ENCODE measurements at regions not wholly inside any gene's neighbourhood (a gene's known extent, or its start where the extent isn't known, plus 50 kb on each side); places are given as distances from the start of the nearest gene placed in this dataset.
"Not testable (repeated sequence)": the region's sequence is repeated elsewhere in the genome, so short reads cannot be mapped to it uniquely, and the experiment has no call there.

GRCh38 chr5:10894445-10895054 is 133.5 kb upstream of the DAP start:
- Mint-ChIP-seq H3K36me3 (ENCODE audit: low read depth) (no peaks in the 10 kb centered on the region), H3K27me3 (no peaks in the 10 kb centered on the region), H3K4me3 (no peak overlapping the region), H3K4me1 (no peaks in the 10 kb centered on the region), H3K27ac (no peak overlapping the region), H3K9me3 (ENCODE audit: low read depth) (peaks cover 4% of the 10 kb centered on the region)
- ATAC-seq (no peak), DNase-seq (no peak)
- POLR2A ChIA-PET, result no interaction called here
- intact Hi-C loops (cut with DNase I, micrococcal nuclease), result no loop called here
- CTCF ChIA-PET, result no interaction called here

GRCh38 chr5:10892911-10893215 is 131.8 kb upstream of the DAP start:
- intact Hi-C loops (cut with DNase I, micrococcal nuclease), result no loop called here
- Mint-ChIP-seq H3K36me3 (ENCODE audit: low read depth) (no peaks in the 10 kb centered on the region), H3K27ac (no peak overlapping the region), H3K4me1 (no peaks in the 10 kb centered on the region), H3K9me3 (ENCODE audit: low read depth) (peaks cover 4% of the 10 kb centered on the region), H3K27me3 (no peaks in the 10 kb centered on the region), H3K4me3 (no peak overlapping the region)
- DNase-seq, result no peak
- CTCF ChIA-PET, result interaction anchor here (0.7 kb wide), 1 partner anchor 97 kb away, joined by 3 read pairs; no protein-coding TSS in a partner anchor
- no peak for ATAC-seq
- POLR2A ChIA-PET, result no interaction called here

- ATAC-seq (no peak), DNase-seq (no peak)
- H3K9me3 Mint-ChIP-seq (ENCODE audit: low read depth), result peaks cover 4% of the 10 kb centered on the region
- no peaks in the 10 kb centered on the region for H3K4me1 Mint-ChIP-seq
- no peak overlapping the region for H3K27ac Mint-ChIP-seq
- POLR2A ChIA-PET, result no interaction called here
- no peaks in the 10 kb centered on the region for H3K36me3 Mint-ChIP-seq (ENCODE audit: low read depth)
- intact Hi-C loops (cut with DNase I, micrococcal nuclease), result no loop called here
- no peaks in the 10 kb centered on the region for H3K27me3 Mint-ChIP-seq
- no peak overlapping the region for H3K4me3 Mint-ChIP-seq
- CTCF ChIA-PET, result interaction anchor here (0.7 to 0.8 kb wide), 2 partner anchors 28 to 97 kb away, joined by 3 to 4 read pairs; no protein-coding TSS in a partner anchor
Observed at GRCh38 chr5:10892147-10892910, 131.3 kb upstream of the DAP start.

- ATAC-seq (no peak), DNase-seq (no peak)
- H3K36me3 Mint-ChIP-seq (ENCODE audit: low read depth), result no peaks in the 10 kb centered on the region
- peaks cover 4% of the 10 kb centered on the region for H3K9me3 Mint-ChIP-seq (ENCODE audit: low read depth)
- no peaks in the 10 kb centered on the region for H3K27me3 Mint-ChIP-seq
- intact Hi-C loops (cut with DNase I, micrococcal nuclease), result no loop called here
- H3K4me1 Mint-ChIP-seq, result no peaks in the 10 kb centered on the region
- no peak overlapping the region for H3K4me3 Mint-ChIP-seq
- POLR2A ChIA-PET, result interaction anchor here (0.6 kb wide), 1 partner anchor 155 kb away, joined by 5 read pairs; no protein-coding TSS in a partner anchor
- no peak overlapping the region for H3K27ac Mint-ChIP-seq
- CTCF ChIA-PET, result interaction anchor here (1.0 kb wide), 1 partner anchor 9 kb away, joined by 3 read pairs; no protein-coding TSS in a partner anchor
Observed at GRCh38 chr5:10891193-10891592, 130.2 kb upstream of the DAP start.

- H3K27me3 Mint-ChIP-seq, result peaks cover 3% of the 10 kb centered on the region
- ChIA-PET POLR2A (no interaction called here), CTCF (no interaction called here)
- no peak for ATAC-seq
- no peaks in the 10 kb centered on the region for H3K4me1 Mint-ChIP-seq
- H3K36me3 Mint-ChIP-seq (ENCODE audit: low read depth), result no peaks in the 10 kb centered on the region
- H3K4me3 Mint-ChIP-seq, result no peak overlapping the region
- H3K9me3 Mint-ChIP-seq (ENCODE audit: low read depth), result peaks cover 4% of the 10 kb centered on the region
- no peak overlapping the region for H3K27ac Mint-ChIP-seq
- intact Hi-C loops (cut with DNase I, micrococcal nuclease), result no loop called here
- DNase-seq, result no peak
Observed at GRCh38 chr5:10886497-10886896, 125.5 kb upstream of the DAP start.

GRCh38 chr5:10885026-10885425 is 124.0 kb upstream of the DAP start:
- intact Hi-C loops (cut with DNase I, micrococcal nuclease), result no loop called here
- H3K27me3 Mint-ChIP-seq, result peaks cover 5% of the 10 kb centered on the region
- DNase-seq, result peak; percentile 7

GRCh38 chr5:10883945-10884344 is 122.9 kb upstream of the DAP start:
- H3K4me1 Mint-ChIP-seq, result not testable (repeated sequence)

More at GRCh38 chr5:10885026-10885425, 124.0 kb upstream of the DAP start:
- Mint-ChIP-seq H3K27ac (no peak overlapping the region), H3K36me3 (ENCODE audit: low read depth) (no peaks in the 10 kb centered on the region), H3K9me3 (ENCODE audit: low read depth) (no peaks in the 10 kb centered on the region), H3K4me3 (no peak overlapping the region), H3K4me1 (no peaks in the 10 kb centered on the region)
- ATAC-seq, result no peak
- POLR2A ChIA-PET, result interaction anchor here (0.6 kb wide), 1 partner anchor 9 kb away, joined by 4 read pairs; no protein-coding TSS in a partner anchor
- CTCF ChIA-PET, result no interaction called here

GRCh38 chr5:10880934-10881333 is 119.9 kb upstream of the DAP start:
- no peaks in the 10 kb centered on the region for H3K9me3 Mint-ChIP-seq (ENCODE audit: low read depth)
- H3K36me3 Mint-ChIP-seq (ENCODE audit: low read depth), result no peaks in the 10 kb centered on the region
- ChIA-PET CTCF (interaction anchor here (1.0 kb wide), 1 partner anchor 11 kb away, joined by 3 read pairs; no protein-coding TSS in a partner anchor), POLR2A (no interaction called here)
- no peaks in the 10 kb centered on the region for H3K4me1 Mint-ChIP-seq
- no peak overlapping the region for H3K4me3 Mint-ChIP-seq
- intact Hi-C loops (cut with DNase I, micrococcal nuclease), result no loop called here
- DNase-seq (no peak), ATAC-seq (no peak)
- H3K27ac Mint-ChIP-seq, result no peak overlapping the region
- H3K27me3 Mint-ChIP-seq, result peaks cover 25% of the 10 kb centered on the region

More at GRCh38 chr5:10883945-10884344, 122.9 kb upstream of the DAP start:
- ATAC-seq; H3K4me3 Mint-ChIP-seq; H3K36me3 Mint-ChIP-seq (ENCODE audit: low read depth); H3K9me3 Mint-ChIP-seq (ENCODE audit: low read depth); H3K27ac Mint-ChIP-seq; CTCF ChIA-PET; intact Hi-C loops (cut with DNase I, micrococcal nuclease); POLR2A ChIA-PET; DNase-seq: not testable (repeated sequence)
- H3K27me3 Mint-ChIP-seq, result peaks cover 14% of the 10 kb centered on the region

- H3K4me1 Mint-ChIP-seq; H3K36me3 Mint-ChIP-seq (ENCODE audit: low read depth); intact Hi-C loops (cut with DNase I, micrococcal nuclease); H3K4me3 Mint-ChIP-seq; H3K27ac Mint-ChIP-seq; ATAC-seq; POLR2A ChIA-PET; CTCF ChIA-PET; DNase-seq; H3K9me3 Mint-ChIP-seq (ENCODE audit: low read depth): not testable (repeated sequence)
- peaks cover 23% of the 10 kb centered on the region for H3K27me3 Mint-ChIP-seq
Observed at GRCh38 chr5:10876996-10877395, 116.0 kb upstream of the DAP start.

GRCh38 chr5:10876006-10876744 is 115.1 kb upstream of the DAP start:
- ChIA-PET POLR2A (interaction anchor here (0.6 kb wide), 2 partner anchors 9 to 387 kb away, joined by 3 to 4 read pairs; no protein-coding TSS in a partner anchor), CTCF (interaction anchor here (0.9 kb wide), 1 partner anchor 18 kb away, joined by 3 read pairs; no protein-coding TSS in a partner anchor)
- no peak overlapping the region for H3K27ac Mint-ChIP-seq
- H3K36me3 Mint-ChIP-seq (ENCODE audit: low read depth), result no peaks in the 10 kb centered on the region
- ATAC-seq, result no peak
- no peaks in the 10 kb centered on the region for H3K9me3 Mint-ChIP-seq (ENCODE audit: low read depth)
- intact Hi-C loops (cut with DNase I, micrococcal nuclease), result no loop called here
- peaks cover 23% of the 10 kb centered on the region for H3K27me3 Mint-ChIP-seq
- no peaks in the 10 kb centered on the region for H3K4me1 Mint-ChIP-seq
- H3K4me3 Mint-ChIP-seq, result no peak overlapping the region
- DNase-seq, result no peak

- no peaks in the 10 kb centered on the region for H3K36me3 Mint-ChIP-seq (ENCODE audit: low read depth)
- H3K27me3 Mint-ChIP-seq, result peaks cover 27% of the 10 kb centered on the region
- H3K4me3 Mint-ChIP-seq, result no peak overlapping the region
- ChIA-PET POLR2A (no interaction called here), CTCF (interaction anchor here (0.6 to 0.9 kb wide), 2 partner anchors 17 to 1364 kb away, joined by 3 read pairs; no protein-coding TSS in a partner anchor)
- no peaks in the 10 kb centered on the region for H3K4me1 Mint-ChIP-seq
- ATAC-seq (no peak), DNase-seq (no peak)
- intact Hi-C loops (cut with DNase I, micrococcal nuclease), result no loop called here
- H3K9me3 Mint-ChIP-seq (ENCODE audit: low read depth), result no peaks in the 10 kb centered on the region
- no peak overlapping the region for H3K27ac Mint-ChIP-seq
Observed at GRCh38 chr5:10875201-10875768, 114.3 kb upstream of the DAP start.
